ENCODE measurements at regions not wholly inside any gene's neighbourhood (a gene's known extent, or its start where the extent isn't known, plus 50 kb on each side); places are given as distances from the start of the nearest gene placed in this dataset.

DNA sequence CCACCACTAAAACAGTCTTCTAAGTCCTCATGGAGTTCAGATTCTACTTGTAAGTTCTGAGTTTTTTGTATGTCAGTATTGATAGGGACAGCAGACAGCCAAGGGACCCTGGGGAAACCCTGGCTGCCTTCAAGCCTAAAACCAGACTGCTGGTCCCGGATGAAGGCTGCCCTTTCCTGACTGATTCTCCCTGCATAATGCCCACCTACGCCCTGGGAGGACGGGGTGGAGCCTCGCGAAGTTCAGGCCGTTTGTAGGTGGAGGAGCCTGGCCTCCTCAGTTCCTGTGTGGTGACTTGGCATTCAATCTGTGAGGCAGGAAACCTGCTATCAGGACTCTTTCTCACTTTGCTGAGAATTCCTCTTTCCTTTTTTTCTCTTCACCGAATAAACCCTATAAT is 120.3 kb upstream of the LGSN start:
- TF ChIP-seq, protein P1, sequence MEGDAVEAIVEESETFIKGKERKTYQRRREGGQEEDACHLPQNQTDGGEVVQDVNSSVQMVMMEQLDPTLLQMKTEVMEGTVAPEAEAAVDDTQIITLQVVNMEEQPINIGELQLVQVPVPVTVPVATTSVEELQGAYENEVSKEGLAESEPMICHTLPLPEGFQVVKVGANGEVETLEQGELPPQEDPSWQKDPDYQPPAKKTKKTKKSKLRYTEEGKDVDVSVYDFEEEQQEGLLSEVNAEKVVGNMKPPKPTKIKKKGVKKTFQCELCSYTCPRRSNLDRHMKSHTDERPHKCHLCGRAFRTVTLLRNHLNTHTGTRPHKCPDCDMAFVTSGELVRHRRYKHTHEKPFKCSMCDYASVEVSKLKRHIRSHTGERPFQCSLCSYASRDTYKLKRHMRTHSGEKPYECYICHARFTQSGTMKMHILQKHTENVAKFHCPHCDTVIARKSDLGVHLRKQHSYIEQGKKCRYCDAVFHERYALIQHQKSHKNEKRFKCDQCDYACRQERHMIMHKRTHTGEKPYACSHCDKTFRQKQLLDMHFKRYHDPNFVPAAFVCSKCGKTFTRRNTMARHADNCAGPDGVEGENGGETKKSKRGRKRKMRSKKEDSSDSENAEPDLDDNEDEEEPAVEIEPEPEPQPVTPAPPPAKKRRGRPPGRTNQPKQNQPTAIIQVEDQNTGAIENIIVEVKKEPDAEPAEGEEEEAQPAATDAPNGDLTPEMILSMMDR (IDR thresholded peaks at IDR 0.05; ENCODE audit: low read depth, low read length, missing control alignments): no peak
- DNase-seq (ENCODE audit: low read depth): no peak
- H3K4me3 ChIP-seq (ENCODE audit: low read depth, low read length): no peak overlapping the region

GRCh38 chr6:63440594-63440993 is 120.8 kb upstream of the LGSN start:
- no peak overlapping the region for H3K4me3 ChIP-seq (ENCODE audit: low read depth, low read length)
- TF ChIP-seq, protein P1 (IDR thresholded peaks at IDR 0.05; ENCODE audit: low read depth, low read length, missing control alignments): no peak
- no peak for DNase-seq (ENCODE audit: low read depth)

- no peak for DNase-seq (ENCODE audit: low read depth)
- no peak overlapping the region for H3K4me3 ChIP-seq (ENCODE audit: low read depth, low read length)
- TF ChIP-seq, protein P1 (IDR thresholded peaks at IDR 0.05; ENCODE audit: low read depth, low read length, missing control alignments): no peak
These were observed 121.6 kb upstream of the LGSN start for GRCh38 chr6:63441266-63441956.

DNA sequence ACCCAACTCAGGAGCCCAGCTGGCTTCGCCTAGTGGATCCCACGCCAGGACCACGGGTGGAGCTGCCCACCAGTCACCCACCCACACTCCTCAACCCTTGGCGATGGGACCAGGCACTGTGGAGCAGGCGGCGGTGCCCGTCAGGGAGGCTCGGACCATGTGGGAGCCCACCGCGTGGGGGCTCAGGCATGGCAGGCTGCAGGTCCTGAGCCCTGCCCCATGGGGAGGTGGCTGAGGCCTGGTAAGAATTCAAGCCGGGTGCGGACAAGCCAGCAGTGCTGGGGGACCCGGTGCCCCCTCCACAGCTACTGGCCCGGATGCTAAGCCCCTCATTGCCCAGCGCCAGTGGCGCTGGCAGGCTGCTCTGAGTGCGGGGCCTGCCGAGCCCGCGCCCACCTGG is 123.1 kb upstream of the LGSN start:
- DNase-seq (ENCODE audit: low read depth): no peak
- no peak overlapping the region for H3K4me3 ChIP-seq (ENCODE audit: low read depth, low read length)
- TF ChIP-seq, protein P1 (IDR thresholded peaks at IDR 0.05; ENCODE audit: low read depth, low read length, missing control alignments): no peak

- DNase-seq (ENCODE audit: low read depth): no peak
- H3K4me3 ChIP-seq (ENCODE audit: low read depth, low read length): no peak overlapping the region
- TF ChIP-seq, protein P1 (IDR thresholded peaks at IDR 0.05; ENCODE audit: low read depth, low read length, missing control alignments): no peak
These were observed 125.0 kb upstream of the LGSN start for GRCh38 chr6:63444768-63445167.

DNA sequence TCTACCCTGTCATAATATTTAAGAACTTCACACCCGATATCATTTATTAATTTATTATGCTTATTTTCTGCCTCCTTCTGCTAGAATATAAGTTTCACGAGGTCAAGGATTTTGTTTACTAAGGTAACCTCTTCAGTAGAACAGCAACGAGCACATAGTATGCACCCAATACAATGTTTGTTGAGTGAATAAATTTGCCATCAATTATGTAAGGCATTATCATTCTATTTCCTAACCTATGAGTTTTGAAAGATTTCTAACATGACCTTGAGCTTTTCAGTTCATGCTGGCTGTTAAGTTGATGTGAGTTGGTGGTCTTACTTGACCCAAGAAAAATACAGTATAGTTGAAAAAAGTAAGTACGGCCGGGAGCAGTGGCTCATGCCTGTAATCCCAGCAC is 125.9 kb upstream of the LOC128125822 start:
- no peak overlapping the region for H3K4me3 ChIP-seq (ENCODE audit: low read depth, low read length)
- TF ChIP-seq, protein P1 (IDR thresholded peaks at IDR 0.05; ENCODE audit: low read depth, low read length, missing control alignments): no peak

DNA sequence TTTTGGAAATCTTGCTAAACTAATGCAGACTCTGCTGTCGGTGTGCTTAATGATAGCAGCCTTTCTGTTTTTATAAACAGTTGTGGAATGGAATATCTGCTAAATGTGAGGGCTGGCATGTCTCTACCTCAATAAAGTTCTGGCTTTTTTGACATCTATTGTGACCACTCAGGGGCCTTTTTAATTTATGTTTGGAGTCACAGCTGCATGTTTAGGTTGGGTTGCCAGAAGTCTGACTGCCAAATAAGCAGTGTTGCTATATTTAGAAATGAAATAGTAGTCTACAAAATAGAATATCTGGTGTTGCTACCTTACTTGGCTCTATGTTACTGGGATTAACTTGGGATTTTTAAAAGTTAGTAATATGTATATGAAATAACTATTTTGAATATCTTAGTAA is 125.1 kb upstream of the LOC128125822 start:
- no peak for DNase-seq (ENCODE audit: low read depth)
- no peak overlapping the region for H3K4me3 ChIP-seq (ENCODE audit: low read depth, low read length)
- TF ChIP-seq, protein P1 (IDR thresholded peaks at IDR 0.05; ENCODE audit: low read depth, low read length, missing control alignments): no peak

More for the DNA sequence above, 125.9 kb upstream of the LOC128125822 start:
- DNase-seq (ENCODE audit: low read depth): no peak

All from GM12864 (cell line).